ENCODE measurements at regions not wholly inside any gene's neighbourhood (a gene's known extent, or its start where the extent isn't known, plus 50 kb on each side); places are given as distances from the start of the nearest gene placed in this dataset.

- peak; percentile 76 for DNase-seq (ENCODE audit: low read depth)
These were observed 71.6 kb upstream of the GAREM1 start for GRCh38 chr18:32542221-32542798.

DNA sequence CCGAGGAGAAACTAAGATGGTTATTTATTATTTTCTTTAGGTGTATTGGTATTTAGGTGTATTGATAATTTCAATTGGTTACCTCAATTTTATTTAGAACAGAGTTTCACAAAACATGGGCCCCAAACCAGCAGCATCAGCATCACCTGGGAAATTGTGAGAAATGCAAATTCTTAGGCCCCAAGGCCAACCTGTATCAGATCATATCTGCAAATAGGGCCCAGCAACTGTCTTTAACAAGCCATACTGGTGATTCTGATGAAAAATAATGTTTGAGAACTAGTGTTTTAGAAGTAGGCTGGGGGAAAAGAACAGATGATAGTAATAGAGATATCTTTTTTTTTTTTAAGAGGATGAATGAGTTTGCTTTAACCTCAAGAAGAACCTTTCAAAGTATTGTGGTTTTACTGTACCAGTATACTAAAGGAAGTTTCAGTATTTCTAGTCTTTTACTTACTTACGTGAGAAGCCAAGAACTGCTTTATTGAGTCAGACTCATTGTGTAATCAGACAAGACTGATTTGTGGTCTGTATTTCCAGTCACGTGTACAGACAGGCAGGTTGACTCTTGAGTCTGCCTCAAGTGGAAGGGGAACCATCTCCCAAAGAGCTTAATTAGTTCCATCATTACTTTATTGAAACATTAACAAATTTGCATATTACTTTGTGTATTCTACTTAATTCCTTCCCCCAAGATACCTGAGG is 60.4 kb upstream of the GAREM1 start:
- peak; percentile 72 for DNase-seq (ENCODE audit: low read depth)

- DNase-seq (ENCODE audit: low read depth) = no peak
These were observed 59.2 kb upstream of the GAREM1 start for GRCh38 chr18:32529722-32530420.

DNA sequence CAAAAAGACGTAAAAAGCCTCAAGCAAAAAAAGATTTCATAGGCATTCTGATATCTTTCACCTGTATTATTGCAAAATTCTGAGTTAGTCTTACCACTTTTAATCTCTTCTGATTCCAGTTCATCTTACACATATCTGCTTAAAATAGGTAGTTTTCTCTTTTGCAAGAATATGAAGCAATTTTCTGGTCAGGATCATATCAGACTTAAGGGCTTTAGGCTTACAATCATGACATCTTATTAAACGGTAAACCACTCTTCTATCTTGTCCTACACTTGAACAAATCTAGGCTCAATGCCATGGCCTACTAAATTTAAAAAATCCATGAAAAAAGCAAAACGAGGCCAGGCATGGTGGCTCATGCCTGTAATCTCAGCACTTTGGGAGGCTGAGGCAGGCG is 50.1 kb upstream of the GAREM1 start:
- DNase-seq (ENCODE audit: low read depth) = no peak

All from iris pigment epithelial cell (primary cell).